Astrocyte (in vitro differentiated cells and primary cell): ENCODE measurements at regions not wholly inside any gene's neighbourhood (a gene's known extent, or its start where the extent isn't known, plus 50 kb on each side); places are given as distances from the start of the nearest gene placed in this dataset.

ENCODE experiments used
- EZH2 ChIP-seq: IDR thresholded peaks from 2 replicates; pipeline ENCODE4 v1.6.1; 2012; ENCODE audit warnings: mild to moderate bottlenecking, low read length, inconsistent platforms; ENCODE audit not compliant: insufficient read depth
- TF ChIP-seq, protein P1 (sequence below): IDR thresholded peaks from 2 replicates; pipeline ENCODE4 v1.5.1; 2011; ENCODE audit warnings: low read depth, mild to moderate bottlenecking, inconsistent platforms, low read length, moderate library complexity; ENCODE audit not compliant: insufficient read depth

DNA sequence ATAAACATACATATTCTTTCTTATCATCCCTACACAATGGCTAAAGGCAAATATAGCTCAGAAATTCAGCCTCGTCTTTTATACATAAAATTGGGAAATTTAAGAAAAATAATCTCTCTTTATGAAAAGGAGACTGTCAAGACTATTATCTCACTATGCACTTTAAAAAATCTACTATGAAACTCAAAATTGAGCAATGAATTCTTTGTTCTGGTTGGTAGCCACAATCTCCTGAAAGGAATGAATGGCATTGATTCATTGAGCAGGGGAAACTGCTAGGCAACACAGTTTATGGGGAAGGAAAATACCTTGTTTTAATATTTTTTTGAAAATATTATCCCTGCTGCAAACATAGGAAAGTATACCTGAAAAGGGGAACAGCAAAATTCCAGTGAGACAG is 397.1 kb downstream of the RAB28 start:
- TF ChIP-seq, protein P1, sequence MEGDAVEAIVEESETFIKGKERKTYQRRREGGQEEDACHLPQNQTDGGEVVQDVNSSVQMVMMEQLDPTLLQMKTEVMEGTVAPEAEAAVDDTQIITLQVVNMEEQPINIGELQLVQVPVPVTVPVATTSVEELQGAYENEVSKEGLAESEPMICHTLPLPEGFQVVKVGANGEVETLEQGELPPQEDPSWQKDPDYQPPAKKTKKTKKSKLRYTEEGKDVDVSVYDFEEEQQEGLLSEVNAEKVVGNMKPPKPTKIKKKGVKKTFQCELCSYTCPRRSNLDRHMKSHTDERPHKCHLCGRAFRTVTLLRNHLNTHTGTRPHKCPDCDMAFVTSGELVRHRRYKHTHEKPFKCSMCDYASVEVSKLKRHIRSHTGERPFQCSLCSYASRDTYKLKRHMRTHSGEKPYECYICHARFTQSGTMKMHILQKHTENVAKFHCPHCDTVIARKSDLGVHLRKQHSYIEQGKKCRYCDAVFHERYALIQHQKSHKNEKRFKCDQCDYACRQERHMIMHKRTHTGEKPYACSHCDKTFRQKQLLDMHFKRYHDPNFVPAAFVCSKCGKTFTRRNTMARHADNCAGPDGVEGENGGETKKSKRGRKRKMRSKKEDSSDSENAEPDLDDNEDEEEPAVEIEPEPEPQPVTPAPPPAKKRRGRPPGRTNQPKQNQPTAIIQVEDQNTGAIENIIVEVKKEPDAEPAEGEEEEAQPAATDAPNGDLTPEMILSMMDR, result no peak
- TF ChIP-seq EZH2, result no peak
